B cell (primary cell): ENCODE measurements at regions not wholly inside any gene's neighbourhood (a gene's known extent, or its start where the extent isn't known, plus 50 kb on each side); places are given as distances from the start of the nearest gene placed in this dataset.

Experiments used
- CTCF ChIP-seq: fragments of 200-600 bp; IDR thresholded peaks from one replicate; pipeline ENCODE4 v1.8.0; 2022; ENCODE audit warnings: antibody characterized with exemption, mild to moderate bottlenecking
- EZH2 ChIP-seq: IDR thresholded peaks from 2 replicates; pipeline ENCODE4 v1.6.1; 2012; ENCODE audit warnings: borderline replicate concordance, low read depth, mild to moderate bottlenecking, moderate library complexity, low read length; ENCODE audit not compliant: insufficient read depth, poor library complexity, severe bottlenecking

GRCh38 chr6:139944976-139945375 lies 570.5 kb upstream of the CITED2 start:
- TF ChIP-seq CTCF (no peak), EZH2 (no peak)
